Islet of Langerhans (tissue), 1 donor: ENCODE measurements at regions not wholly inside any gene's neighbourhood (a gene's known extent, or its start where the extent isn't known, plus 50 kb on each side); places are given as distances from the start of the nearest gene placed in this dataset.

ENCODE experiments used
- FAIRE-seq: peaks from one replicate; lab custom pipeline; 2011; peaks lifted over from hg19 to GRCh38; lab: Jason Lieb, UNC

GRCh38 chr2:150159300-150159699 lies 328.2 kb downstream of the RND3 start:
- FAIRE-seq = no peak

DNA sequence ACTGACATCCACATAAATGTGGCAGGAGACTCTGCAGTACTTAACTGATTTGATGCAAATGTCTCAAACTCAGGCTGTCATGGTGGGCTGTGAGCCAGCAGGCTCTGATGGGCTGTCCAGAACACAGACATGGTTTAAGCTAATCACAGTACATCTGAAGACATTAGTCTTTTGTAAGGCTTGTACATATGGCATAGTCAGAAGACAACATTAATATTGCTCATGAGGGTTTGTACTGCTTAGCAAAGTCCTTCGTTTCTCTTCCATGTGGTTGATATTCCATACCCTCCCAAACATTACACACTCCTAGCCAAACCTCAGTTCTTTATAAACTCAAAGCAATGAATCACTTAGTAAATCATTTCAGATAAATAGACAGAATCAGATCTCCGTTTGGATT lies 330.6 kb downstream of the RND3 start:
- FAIRE-seq = no peak

DNA sequence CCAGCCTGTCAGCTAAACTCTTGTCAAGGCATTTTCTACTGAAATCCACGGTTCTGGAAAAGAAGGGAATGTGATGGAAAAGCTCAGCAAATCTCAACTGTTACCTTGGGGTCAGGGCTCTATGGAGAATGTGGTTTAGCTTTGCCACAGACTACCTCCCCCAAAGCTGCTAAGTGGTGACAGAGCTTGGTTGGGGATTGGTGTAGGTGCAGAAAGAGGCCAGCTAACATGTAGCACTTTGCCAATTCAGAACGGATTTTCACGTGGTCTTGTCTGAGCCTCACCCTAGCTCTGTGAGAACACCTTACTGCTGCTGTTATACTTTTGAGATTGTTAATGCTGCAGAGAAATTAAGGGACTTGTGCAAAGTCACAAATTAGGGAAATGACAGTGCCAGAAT lies 331.1 kb downstream of the RND3 start:
- FAIRE-seq = no peak

DNA sequence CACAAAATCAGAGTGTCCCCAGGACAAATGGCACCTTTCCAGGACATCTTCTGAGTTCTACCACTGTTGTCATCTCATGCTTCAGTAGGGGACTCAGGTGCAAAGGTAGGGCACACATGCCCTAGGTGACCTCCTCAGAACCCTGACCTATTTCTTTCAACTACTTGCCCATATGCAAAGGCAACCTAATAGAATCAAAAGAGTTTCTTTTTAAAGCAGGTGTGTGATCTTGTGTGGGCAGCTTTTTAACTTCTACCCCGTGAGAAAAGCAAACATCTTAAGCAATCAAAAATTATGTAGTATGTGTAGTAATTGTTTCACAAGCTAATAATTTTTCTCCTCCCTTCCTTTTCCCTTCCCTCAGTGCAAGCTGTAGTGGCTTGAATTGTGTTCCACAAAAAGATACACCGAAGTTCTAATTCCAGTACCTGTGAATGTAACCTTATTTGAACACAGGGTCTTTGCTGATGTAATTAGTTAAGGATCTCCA lies 333.1 kb downstream of the RND3 start:
- FAIRE-seq = no peak

DNA sequence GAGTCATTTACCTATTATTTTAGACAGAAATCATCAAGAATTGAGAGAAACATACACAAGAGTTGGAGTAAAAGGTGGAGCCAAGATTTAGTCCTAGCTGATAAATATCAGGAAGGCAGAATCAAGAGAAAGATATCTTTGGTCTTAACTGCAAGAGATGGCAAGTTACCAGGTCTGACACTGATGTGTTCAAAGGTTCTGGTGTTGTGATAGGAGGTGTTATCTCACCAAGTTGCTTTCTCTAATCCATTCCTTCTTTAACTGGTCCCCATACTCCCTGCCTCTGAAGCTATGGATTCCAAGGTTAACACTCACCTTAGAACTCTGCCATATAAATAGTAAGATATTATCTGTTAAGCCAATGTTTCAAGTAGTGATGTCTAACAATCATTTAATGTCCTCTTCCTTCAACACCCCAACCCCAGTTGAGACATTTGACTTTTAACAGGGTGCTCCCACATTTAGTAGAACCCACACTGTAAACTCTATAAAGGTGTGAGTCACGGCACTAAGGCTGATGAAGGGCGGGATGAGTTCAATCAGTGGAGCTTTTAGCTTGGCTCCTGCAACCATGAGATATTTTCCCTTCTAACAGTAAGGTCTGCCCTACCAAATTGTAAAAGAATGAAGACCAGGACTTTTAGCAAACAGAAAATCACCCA lies 333.7 kb downstream of the RND3 start:
- FAIRE-seq = no peak

- FAIRE-seq = no peak
Measured at GRCh38 chr2:150152230-150152629, 335.2 kb downstream of the RND3 start.

GRCh38 chr2:150150144-150150543 lies 337.3 kb downstream of the RND3 start:
- FAIRE-seq = no peak

DNA sequence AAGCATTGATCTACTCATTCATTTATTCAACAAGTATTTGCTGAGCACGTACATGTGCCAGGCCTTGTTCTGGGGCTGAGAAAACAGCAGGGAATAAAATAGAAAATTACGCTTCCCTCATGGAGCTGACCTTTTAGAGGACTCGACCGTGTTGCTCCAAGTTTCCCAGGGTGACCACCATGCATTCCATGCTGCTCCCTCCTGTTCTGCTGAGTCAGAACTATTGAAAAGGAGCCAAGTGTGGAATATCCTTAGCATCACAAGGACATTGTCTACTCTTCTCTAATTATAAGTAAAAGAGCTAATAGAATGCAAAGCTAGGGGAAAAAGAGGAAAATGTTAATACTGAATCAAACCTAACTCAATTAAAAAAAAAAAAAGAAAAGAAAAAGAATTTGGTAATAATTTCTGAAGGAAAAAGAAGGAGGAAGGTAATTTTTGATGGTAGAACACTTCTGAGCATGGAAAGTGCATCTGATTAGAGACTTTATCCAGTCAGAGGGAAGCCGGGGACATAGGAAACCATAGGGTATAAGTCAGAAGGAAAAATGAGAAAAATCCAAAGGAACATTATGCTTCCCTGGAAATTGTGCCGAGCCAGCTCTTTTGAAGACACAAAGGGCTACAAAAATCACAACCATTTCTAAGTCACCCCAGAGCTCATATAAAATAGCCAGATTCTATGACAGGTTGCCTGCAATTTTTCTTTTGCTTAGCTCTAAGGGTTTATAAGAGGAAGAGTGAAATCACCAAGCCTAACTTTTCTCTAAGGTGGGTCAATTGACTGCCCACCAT lies 339.4 kb downstream of the RND3 start:
- no peak for FAIRE-seq

DNA sequence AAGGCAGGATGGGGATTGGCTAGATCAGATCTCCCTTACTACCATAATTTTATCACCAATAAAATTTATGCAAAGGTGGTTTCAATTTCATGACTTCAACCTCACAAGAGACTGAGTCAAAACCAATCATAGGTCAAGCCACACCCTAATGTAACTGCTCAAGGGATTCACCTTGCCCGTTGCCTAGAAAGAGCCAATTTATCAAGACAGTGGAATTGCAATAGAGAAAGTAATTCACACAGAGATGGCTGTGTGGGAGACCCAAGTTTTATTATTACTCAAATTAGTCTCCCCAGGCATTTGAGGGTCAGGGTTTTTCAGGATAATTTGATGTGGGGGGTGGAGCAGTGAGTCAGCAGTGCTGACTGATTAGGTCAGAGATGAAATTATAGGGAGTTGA lies 340.6 kb downstream of the RND3 start:
- no peak for FAIRE-seq

DNA sequence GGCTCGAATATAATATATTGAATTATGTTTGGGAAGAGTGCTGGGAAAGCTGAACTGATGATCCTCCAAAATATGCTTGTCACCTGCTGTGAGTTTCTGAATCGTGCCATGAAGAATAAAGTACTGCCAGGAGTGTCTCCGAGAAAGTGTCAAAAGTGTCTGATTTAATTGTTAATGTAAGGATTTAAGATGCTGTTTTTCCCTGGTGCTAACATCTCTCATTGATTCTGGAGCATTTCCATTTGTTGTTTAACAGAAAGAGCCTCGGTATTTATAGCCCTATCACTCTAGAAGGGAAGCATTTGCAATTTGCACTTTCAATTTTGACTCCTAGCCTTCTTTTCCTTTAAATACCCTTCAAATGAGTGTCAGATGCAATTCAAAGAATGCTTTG lies 342.2 kb downstream of the RND3 start:
- FAIRE-seq = no peak

GRCh38 chr2:150144546-150145298 lies 342.7 kb downstream of the RND3 start:
- no peak for FAIRE-seq

DNA sequence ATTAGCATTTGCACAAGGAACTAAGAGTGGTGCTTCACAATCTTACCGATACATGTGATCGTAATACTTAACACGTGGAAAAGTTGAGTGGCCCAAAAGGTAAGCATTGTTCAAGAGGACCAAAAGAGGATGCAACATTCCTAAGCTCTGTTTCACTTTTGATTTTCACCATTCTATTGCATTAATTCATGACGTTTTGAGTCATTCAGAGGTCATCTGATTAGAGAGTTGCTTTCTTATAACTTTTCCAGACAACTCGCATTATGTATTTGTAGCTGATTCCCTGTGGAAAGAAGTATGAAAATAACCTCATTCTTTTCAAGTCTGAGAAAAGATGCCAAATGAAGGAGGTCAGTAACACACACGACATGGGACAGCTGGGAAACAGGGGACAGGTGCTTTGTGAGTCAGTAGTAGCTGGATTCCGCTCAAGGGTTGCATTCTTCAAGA lies 344.4 kb downstream of the RND3 start:
- FAIRE-seq = no peak

- FAIRE-seq = no peak
Measured at GRCh38 chr2:150142561-150142960, 344.9 kb downstream of the RND3 start.

- FAIRE-seq = no peak
Measured at GRCh38 chr2:150141226-150142001, 346.1 kb downstream of the RND3 start.

- no peak for FAIRE-seq
Measured at GRCh38 chr2:150140777-150141176, 346.7 kb downstream of the RND3 start.

- FAIRE-seq = no peak
Measured at GRCh38 chr2:150138587-150138986, 348.9 kb downstream of the RND3 start.

- no peak for FAIRE-seq
Measured at GRCh38 chr2:150137338-150138069, 350.0 kb downstream of the RND3 start.

- no peak for FAIRE-seq
Measured at GRCh38 chr2:150136893-150137292, 350.6 kb downstream of the RND3 start.

DNA sequence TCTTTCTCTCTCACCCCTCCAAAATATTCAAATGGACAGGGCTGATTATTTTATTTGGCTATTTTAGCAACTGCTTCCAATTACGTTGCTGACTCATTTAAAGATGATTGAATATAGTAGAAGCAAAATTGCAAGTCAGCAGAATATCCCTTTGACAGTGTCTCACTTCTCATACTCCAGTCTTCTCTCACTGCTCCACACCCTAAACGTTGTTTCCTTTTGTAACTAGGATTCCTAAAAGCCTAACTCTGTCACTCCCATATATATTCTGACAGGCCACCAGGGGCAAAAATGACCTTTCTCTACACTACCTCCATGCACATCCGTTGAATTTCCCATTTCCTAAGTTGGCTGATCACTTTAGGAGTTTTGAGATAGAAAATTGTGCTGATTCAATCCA lies 351.1 kb downstream of the RND3 start:
- no peak for FAIRE-seq

DNA sequence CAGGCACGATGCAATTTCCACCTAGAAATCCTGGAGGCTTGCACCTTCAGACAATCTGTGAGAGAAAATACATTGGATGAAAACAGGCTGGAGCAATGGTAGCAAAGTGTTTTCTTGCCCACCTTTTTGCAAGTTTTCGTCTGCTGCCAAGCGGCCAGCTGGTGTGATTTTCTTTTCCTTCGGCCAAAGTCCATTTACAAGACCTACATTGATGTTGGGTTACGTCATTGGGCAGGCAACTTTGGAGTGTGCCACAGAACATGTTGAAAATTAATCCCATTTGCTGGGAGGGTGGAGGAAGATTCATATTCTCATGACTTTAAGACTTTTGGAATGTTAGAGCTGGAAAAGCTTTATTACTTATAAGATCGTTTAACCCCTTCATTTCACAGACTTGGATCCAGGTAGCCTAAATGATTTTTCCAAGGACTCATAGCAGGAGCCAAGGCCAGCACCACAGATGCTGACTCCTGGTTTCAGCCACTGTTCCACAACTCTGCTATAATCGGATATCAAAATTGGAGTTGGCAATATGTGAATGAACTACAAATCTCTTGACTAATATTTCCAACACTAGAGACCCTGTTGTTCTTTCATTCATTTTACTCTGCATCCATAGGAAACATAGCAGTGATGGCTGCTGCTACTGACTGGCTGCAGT lies 352.1 kb downstream of the RND3 start:
- no peak for FAIRE-seq
